Keratinocyte (primary cell): ENCODE measurements at regions not wholly inside any gene's neighbourhood (a gene's known extent, or its start where the extent isn't known, plus 50 kb on each side); places are given as distances from the start of the nearest gene placed in this dataset.

Experiments
- DNase-seq: peaks from one replicate; pipeline ENCODE4 v3.0.0-alpha.2; 2011; ENCODE audit warnings: low read depth, missing footprints, low spot score
- FAIRE-seq: peaks from 2 replicates; lab custom pipeline; 2011; peaks lifted over from hg19 to GRCh38; lab: Jason Lieb, UNC
- H2AFZ ChIP-seq: 2 replicates; pipeline ENCODE4 v1.6.0; 2012; ENCODE audit warnings: low read length, control low read depth, inconsistent platforms; ENCODE audit not compliant: control insufficient read depth
- H3K27ac ChIP-seq: 2 replicates; pipeline ENCODE4 v1.5.1; 2011; ENCODE audit warnings: low read length; ENCODE audit not compliant: control insufficient read depth, insufficient read depth
- H3K27me3 ChIP-seq: 3 replicates; pipeline ENCODE4 v1.6.0; 2011; ENCODE audit warnings: low read length; ENCODE audit not compliant: control insufficient read depth, insufficient read depth; ENCODE audit errors: extremely low read depth
- H3K36me3 ChIP-seq, 2 experiments: 2 replicates in 1 of 2; 3 replicates in 1 of 2; pipeline ENCODE4 v1.5.1; 2011; ENCODE audit warnings: low read length in 2 of 2, mild to moderate bottlenecking in 1 of 2; ENCODE audit not compliant: control insufficient read depth in 2 of 2, insufficient read depth in 2 of 2; ENCODE audit errors: extremely low read depth in 1 of 2
- H3K4me1 ChIP-seq: 3 replicates; pipeline ENCODE4 v1.5.1; 2011; ENCODE audit warnings: low read length; ENCODE audit not compliant: control insufficient read depth, insufficient read depth; ENCODE audit errors: extremely low read depth
- H3K4me2 ChIP-seq: 3 replicates; pipeline ENCODE4 v1.6.0; 2011; ENCODE audit warnings: low read depth, low read length; ENCODE audit not compliant: control insufficient read depth, insufficient read depth; ENCODE audit errors: extremely low read depth
- H3K4me3 ChIP-seq, 3 experiments: fragments of 200-600 bp in 1 of 3; sonication (generic) in 1 of 3; 2 replicates in 2 of 3; 3 replicates in 1 of 3; pipeline ENCODE4 v1.5.1; 2011 to 2016; ENCODE audit warnings: low read length in 3 of 3, mild to moderate bottlenecking in 3 of 3, control low read depth in 2 of 3, inconsistent platforms in 1 of 3, low read depth in 1 of 3, mixed read lengths in 1 of 3, mixed run types in 1 of 3, moderate library complexity in 1 of 3; ENCODE audit not compliant: control insufficient read depth in 2 of 3, insufficient read depth in 2 of 3; ENCODE audit errors: extremely low read depth in 1 of 3
- H3K79me2 ChIP-seq: 2 replicates; pipeline ENCODE4 v1.6.0; 2012; ENCODE audit warnings: low read length; ENCODE audit not compliant: control insufficient read depth, insufficient read depth
- H3K9ac ChIP-seq: 3 replicates; pipeline ENCODE4 v1.6.0; 2011; ENCODE audit warnings: low read length; ENCODE audit not compliant: control insufficient read depth, insufficient read depth; ENCODE audit errors: extremely low read depth
- H3K9me1 ChIP-seq: 3 replicates; pipeline ENCODE4 v1.6.0; 2011; ENCODE audit warnings: low read length; ENCODE audit not compliant: control insufficient read depth, insufficient read depth; ENCODE audit errors: extremely low read depth
- H3K9me3 ChIP-seq: 2 replicates; pipeline ENCODE4 v1.5.1; 2012; ENCODE audit warnings: low read depth, low read length; ENCODE audit not compliant: control insufficient read depth
- H4K20me1 ChIP-seq: 3 replicates; pipeline ENCODE4 v1.6.0; 2011; ENCODE audit warnings: low read length; ENCODE audit not compliant: control insufficient read depth, insufficient read depth; ENCODE audit errors: extremely low read depth
- CTCF ChIP-seq, 3 experiments: IDR thresholded peaks in 1 of 3; conservative IDR thresholded peaks in 1 of 3; optimal IDR thresholded peaks in 1 of 3; 2 replicates in 2 of 3; 3 replicates in 1 of 3; pipeline versions ENCODE3 to v1.5.1; 2011; ENCODE audit warnings: low read length in 3 of 3, mild to moderate bottlenecking in 3 of 3, moderate library complexity in 2 of 3, control low read depth in 1 of 3, inconsistent platforms in 1 of 3; ENCODE audit not compliant: insufficient read depth in 2 of 3; ENCODE audit errors: extremely low read depth in 1 of 3
- EZH2 ChIP-seq: IDR thresholded peaks from one replicate; pipeline ENCODE4 v1.6.1; 2012; ENCODE audit warnings: inconsistent platforms, mild to moderate bottlenecking, low read length, moderate library complexity
- dilution Hi-C: fragments of 300-500 bp; cut with MboI; formaldehyde crosslinking; loops from one replicate; pipeline ENCODE4 v1.7.0; 2020; ENCODE audit warnings: low sequenced_read_pairs; ENCODE audit not compliant: extremely low pct_ligation_motif_present

GRCh38 chr9:79266986-79267385 lies 304.8 kb upstream of the TLE4 start:
- no peak for TF ChIP-seq CTCF (optimal IDR thresholded peaks at IDR 0.05 in 1 of 3, IDR thresholded peaks at IDR 0.05 in 1 of 3, conservative IDR thresholded peaks at IDR 0.05 in 1 of 3; ENCODE audit: extremely low read depth in 1 of 3, insufficient read depth in 2 of 3, low read length in 3 of 3)
- TF ChIP-seq EZH2, result no peak
- Histone ChIP-seq H3K4me2 (no peak overlapping the region), H3K27me3 (no peaks in the 10 kb centered on the region), H3K4me1 (no peaks in the 10 kb centered on the region), H3K4me3 (no peak overlapping the region), H3K27ac (no peak overlapping the region), H4K20me1 (no peaks in the 10 kb centered on the region), H3K9me1 (no peaks in the 10 kb centered on the region), H3K9me3 (no peaks in the 10 kb centered on the region), H2AFZ (no peak overlapping the region), H3K79me2 (no peaks in the 10 kb centered on the region), H3K9ac (no peak overlapping the region), H3K36me3 (no peaks in the 10 kb centered on the region)
- dilution Hi-C loops, result no loop called here
- FAIRE-seq (no peak), DNase-seq (no peak)

- no peak overlapping the region for H2AFZ ChIP-seq
- dilution Hi-C loops, result no loop called here
- H3K79me2 ChIP-seq, result no peaks in the 10 kb centered on the region
- no peaks in the 10 kb centered on the region for H3K36me3 ChIP-seq
- H4K20me1 ChIP-seq, result no peaks in the 10 kb centered on the region
- no peak for DNase-seq
- no peak for FAIRE-seq
- H3K27me3 ChIP-seq, result no peaks in the 10 kb centered on the region
- H3K4me3 ChIP-seq, result no peak overlapping the region
- no peak for TF ChIP-seq CTCF (optimal IDR thresholded peaks at IDR 0.05 in 1 of 3, IDR thresholded peaks at IDR 0.05 in 1 of 3, conservative IDR thresholded peaks at IDR 0.05 in 1 of 3; ENCODE audit: extremely low read depth in 1 of 3, insufficient read depth in 2 of 3, low read length in 3 of 3)
- TF ChIP-seq EZH2, result no peak
- H3K9me1 ChIP-seq, result no peaks in the 10 kb centered on the region
- no peaks in the 10 kb centered on the region for H3K9me3 ChIP-seq
- H3K27ac ChIP-seq, result no peak overlapping the region
- H3K4me1 ChIP-seq, result no peaks in the 10 kb centered on the region
- H3K9ac ChIP-seq, result no peak overlapping the region
- H3K4me2 ChIP-seq, result no peak overlapping the region
These were observed 303.0 kb upstream of the TLE4 start for GRCh38 chr9:79268806-79269205.
